K562 (cell line): ENCODE measurements at regions not wholly inside any gene's neighbourhood (a gene's known extent, or its start where the extent isn't known, plus 50 kb on each side); places are given as distances from the start of the nearest gene placed in this dataset.

Source experiments
- CHCHD3 ChIP-seq: fragments of 250-450 bp; sonication (Bioruptor Pico); IDR thresholded peaks from 2 replicates; pipeline ENCODE4 v2.1.2; 2022; ENCODE audit warnings: mild to moderate bottlenecking
- CREM ChIP-seq: IDR thresholded peaks from 2 replicates; pipeline ENCODE4 v1.6.1; 2014; ENCODE audit warnings: antibody characterized with exemption, low read depth
- ELF4 ChIP-seq: fragments of 450-650 bp; formaldehyde crosslinking; IDR thresholded peaks from 2 replicates; pipeline ENCODE4 v1.4.0; 2022; ENCODE audit warnings: missing genetic modification characterization
- FOXP1 ChIP-seq: sonication (generic); formaldehyde crosslinking; IDR thresholded peaks from 2 replicates; pipeline ENCODE4 v1.8.0; 2022; ENCODE audit warnings: mild to moderate bottlenecking, missing genetic modification reagents
- JUNB ChIP-seq: fragments of 450-650 bp; formaldehyde crosslinking; conservative IDR thresholded peaks from 2 replicates; pipeline ENCODE4 v1.4.0; 2020; ENCODE audit warnings: mild to moderate bottlenecking
- SMARCC2 ChIP-seq: fragments of 450-650 bp; IDR thresholded peaks from 2 replicates; pipeline ENCODE4 v1.6.1; 2017; ENCODE audit warnings: antibody characterized with exemption, moderate library complexity, mild to moderate bottlenecking, low read depth
- ZC3H8 ChIP-seq: fragments of 450-650 bp; IDR thresholded peaks from 2 replicates; pipeline ENCODE4 v1.6.1; 2017
- ZNF561 ChIP-seq: fragments of 450-650 bp; formaldehyde crosslinking; conservative IDR thresholded peaks from 2 replicates; pipeline ENCODE4 v1.4.0; 2020; ENCODE audit warnings: mild to moderate bottlenecking, moderate library complexity
- TF ChIP-seq, protein P1 (sequence below), 3 experiments: IDR thresholded peaks in 2 of 3; conservative IDR thresholded peaks in 1 of 3; 2 replicates each; pipeline ENCODE4 v1.5.1; 2011 to 2012; ENCODE audit warnings: low read length in 3 of 3, mild to moderate bottlenecking in 3 of 3, control low read depth in 2 of 3, improper control_type of control experiment in 1 of 3, inconsistent platforms in 1 of 3, low read depth in 1 of 3, mixed read lengths in 1 of 3, moderate library complexity in 1 of 3; ENCODE audit not compliant: insufficient read depth in 2 of 3
- TF ChIP-seq, protein P2 (sequence below): sonication (generic); formaldehyde crosslinking; IDR thresholded peaks from 2 replicates; pipeline ENCODE4 v1.8.0; 2022; ENCODE audit warnings: mild to moderate bottlenecking, missing genetic modification reagents
- TF ChIP-seq, protein P3 (sequence below): fragments of 450-650 bp; formaldehyde crosslinking; IDR thresholded peaks from 2 replicates; pipeline ENCODE4 v1.4.0; 2020; ENCODE audit warnings: mild to moderate bottlenecking, mixed read lengths
- TF ChIP-seq, protein P4 (sequence below): fragments of 250-450 bp; sonication (Bioruptor Pico); IDR thresholded peaks from 2 replicates; pipeline ENCODE4 v1.5.0; 2021

DNA sequence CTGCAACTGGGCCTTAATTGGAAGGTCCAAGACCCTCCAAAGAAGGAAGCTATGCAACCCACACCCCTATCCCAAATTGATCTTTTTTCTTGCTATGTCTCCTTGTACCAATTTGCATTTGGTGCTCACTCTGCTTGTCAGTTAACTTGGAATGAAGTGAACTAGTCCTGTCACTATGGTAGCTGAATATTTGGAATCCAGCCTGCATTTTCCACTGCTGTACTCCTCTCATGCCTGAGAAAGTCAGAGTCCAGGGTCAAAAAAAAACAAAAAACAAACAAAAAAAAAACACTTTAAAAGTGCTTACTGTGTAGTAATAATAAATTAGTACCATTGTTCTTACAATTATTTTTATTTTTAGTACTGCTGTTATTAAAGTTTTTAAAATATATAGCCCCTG, 462.8 kb upstream of the SLC8A1 start:
- TF ChIP-seq CREM (no peak), ZNF561 (CRISPR knock-in tag) (no peak), FOXP1 (no peak), ZC3H8 (no peak), ELF4 (CRISPR knock-in tag) (no peak), SMARCC2 (no peak), CHCHD3 (CRISPR knock-in tag) (no peak), JUNB (CRISPR knock-in tag) (no peak)
- TF ChIP-seq, protein P1, sequence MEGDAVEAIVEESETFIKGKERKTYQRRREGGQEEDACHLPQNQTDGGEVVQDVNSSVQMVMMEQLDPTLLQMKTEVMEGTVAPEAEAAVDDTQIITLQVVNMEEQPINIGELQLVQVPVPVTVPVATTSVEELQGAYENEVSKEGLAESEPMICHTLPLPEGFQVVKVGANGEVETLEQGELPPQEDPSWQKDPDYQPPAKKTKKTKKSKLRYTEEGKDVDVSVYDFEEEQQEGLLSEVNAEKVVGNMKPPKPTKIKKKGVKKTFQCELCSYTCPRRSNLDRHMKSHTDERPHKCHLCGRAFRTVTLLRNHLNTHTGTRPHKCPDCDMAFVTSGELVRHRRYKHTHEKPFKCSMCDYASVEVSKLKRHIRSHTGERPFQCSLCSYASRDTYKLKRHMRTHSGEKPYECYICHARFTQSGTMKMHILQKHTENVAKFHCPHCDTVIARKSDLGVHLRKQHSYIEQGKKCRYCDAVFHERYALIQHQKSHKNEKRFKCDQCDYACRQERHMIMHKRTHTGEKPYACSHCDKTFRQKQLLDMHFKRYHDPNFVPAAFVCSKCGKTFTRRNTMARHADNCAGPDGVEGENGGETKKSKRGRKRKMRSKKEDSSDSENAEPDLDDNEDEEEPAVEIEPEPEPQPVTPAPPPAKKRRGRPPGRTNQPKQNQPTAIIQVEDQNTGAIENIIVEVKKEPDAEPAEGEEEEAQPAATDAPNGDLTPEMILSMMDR (IDR thresholded peaks at IDR 0.05 in 2 of 3, conservative IDR thresholded peaks at IDR 0.05 in 1 of 3; ENCODE audit: insufficient read depth in 2 of 3, low read depth in 1 of 3, low read length in 3 of 3): no peak
- TF ChIP-seq, protein P2, sequence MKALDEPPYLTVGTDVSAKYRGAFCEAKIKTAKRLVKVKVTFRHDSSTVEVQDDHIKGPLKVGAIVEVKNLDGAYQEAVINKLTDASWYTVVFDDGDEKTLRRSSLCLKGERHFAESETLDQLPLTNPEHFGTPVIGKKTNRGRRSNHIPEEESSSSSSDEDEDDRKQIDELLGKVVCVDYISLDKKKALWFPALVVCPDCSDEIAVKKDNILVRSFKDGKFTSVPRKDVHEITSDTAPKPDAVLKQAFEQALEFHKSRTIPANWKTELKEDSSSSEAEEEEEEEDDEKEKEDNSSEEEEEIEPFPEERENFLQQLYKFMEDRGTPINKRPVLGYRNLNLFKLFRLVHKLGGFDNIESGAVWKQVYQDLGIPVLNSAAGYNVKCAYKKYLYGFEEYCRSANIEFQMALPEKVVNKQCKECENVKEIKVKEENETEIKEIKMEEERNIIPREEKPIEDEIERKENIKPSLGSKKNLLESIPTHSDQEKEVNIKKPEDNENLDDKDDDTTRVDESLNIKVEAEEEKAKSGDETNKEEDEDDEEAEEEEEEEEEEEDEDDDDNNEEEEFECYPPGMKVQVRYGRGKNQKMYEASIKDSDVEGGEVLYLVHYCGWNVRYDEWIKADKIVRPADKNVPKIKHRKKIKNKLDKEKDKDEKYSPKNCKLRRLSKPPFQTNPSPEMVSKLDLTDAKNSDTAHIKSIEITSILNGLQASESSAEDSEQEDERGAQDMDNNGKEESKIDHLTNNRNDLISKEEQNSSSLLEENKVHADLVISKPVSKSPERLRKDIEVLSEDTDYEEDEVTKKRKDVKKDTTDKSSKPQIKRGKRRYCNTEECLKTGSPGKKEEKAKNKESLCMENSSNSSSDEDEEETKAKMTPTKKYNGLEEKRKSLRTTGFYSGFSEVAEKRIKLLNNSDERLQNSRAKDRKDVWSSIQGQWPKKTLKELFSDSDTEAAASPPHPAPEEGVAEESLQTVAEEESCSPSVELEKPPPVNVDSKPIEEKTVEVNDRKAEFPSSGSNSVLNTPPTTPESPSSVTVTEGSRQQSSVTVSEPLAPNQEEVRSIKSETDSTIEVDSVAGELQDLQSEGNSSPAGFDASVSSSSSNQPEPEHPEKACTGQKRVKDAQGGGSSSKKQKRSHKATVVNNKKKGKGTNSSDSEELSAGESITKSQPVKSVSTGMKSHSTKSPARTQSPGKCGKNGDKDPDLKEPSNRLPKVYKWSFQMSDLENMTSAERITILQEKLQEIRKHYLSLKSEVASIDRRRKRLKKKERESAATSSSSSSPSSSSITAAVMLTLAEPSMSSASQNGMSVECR: no peak
- TF ChIP-seq, protein P3, sequence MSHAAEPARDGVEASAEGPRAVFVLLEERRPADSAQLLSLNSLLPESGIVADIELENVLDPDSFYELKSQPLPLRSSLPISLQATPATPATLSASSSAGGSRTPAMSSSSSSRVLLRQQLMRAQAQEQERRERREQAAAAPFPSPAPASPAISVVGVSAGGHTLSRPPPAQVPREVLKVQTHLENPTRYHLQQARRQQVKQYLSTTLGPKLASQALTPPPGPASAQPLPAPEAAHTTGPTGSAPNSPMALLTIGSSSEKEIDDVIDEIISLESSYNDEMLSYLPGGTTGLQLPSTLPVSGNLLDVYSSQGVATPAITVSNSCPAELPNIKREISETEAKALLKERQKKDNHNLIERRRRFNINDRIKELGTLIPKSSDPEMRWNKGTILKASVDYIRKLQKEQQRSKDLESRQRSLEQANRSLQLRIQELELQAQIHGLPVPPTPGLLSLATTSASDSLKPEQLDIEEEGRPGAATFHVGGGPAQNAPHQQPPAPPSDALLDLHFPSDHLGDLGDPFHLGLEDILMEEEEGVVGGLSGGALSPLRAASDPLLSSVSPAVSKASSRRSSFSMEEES (CRISPR knock-in tag): no peak
- TF ChIP-seq, protein P4, sequence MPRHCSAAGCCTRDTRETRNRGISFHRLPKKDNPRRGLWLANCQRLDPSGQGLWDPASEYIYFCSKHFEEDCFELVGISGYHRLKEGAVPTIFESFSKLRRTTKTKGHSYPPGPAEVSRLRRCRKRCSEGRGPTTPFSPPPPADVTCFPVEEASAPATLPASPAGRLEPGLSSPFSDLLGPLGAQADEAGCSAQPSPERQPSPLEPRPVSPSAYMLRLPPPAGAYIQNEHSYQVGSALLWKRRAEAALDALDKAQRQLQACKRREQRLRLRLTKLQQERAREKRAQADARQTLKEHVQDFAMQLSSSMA (CRISPR knock-in tag): no peak
